H9 (cell line): ENCODE measurements at regions not wholly inside any gene's neighbourhood (a gene's known extent, or its start where the extent isn't known, plus 50 kb on each side); places are given as distances from the start of the nearest gene placed in this dataset.
A peak's percentile ranks its signal among the peaks of the same experiment; 100 is the strongest.
"Not testable (repeated sequence)": the region's sequence is repeated elsewhere in the genome, so short reads cannot be mapped to it uniquely, and the experiment has no call there.

Source experiments
- DNase-seq: peaks from one replicate; pipeline ENCODE4 v3.0.0-alpha.2; 2017
- H2AFZ ChIP-seq: one replicate; pipeline ENCODE4 v1.6.1; 2013; ENCODE audit warnings: mild to moderate bottlenecking, low read length, control low read depth, moderate library complexity
- H2AK5ac ChIP-seq: 2 replicates; pipeline ENCODE4 v1.6.1; 2013; ENCODE audit warnings: low read length, control low read depth, mixed read lengths; ENCODE audit not compliant: insufficient read length
- H2BK120ac ChIP-seq: one replicate; pipeline ENCODE4 v1.6.1; 2013; ENCODE audit warnings: low read depth, mild to moderate bottlenecking, low read length, control low read depth, inconsistent platforms; ENCODE audit not compliant: poor library complexity, severe bottlenecking
- H2BK12ac ChIP-seq: 2 replicates; pipeline ENCODE4 v1.6.1; 2013; ENCODE audit warnings: low read length, control low read depth, mixed read lengths, low read depth; ENCODE audit not compliant: insufficient read length
- H2BK15ac ChIP-seq: 2 replicates; pipeline ENCODE4 v1.6.1; 2013; ENCODE audit warnings: low read depth, low read length, control low read depth
- H2BK20ac ChIP-seq: one replicate; pipeline ENCODE4 v1.6.1; 2013; ENCODE audit warnings: low read depth, mild to moderate bottlenecking, low read length, control low read depth, inconsistent platforms; ENCODE audit not compliant: poor library complexity, severe bottlenecking
- H2BK5ac ChIP-seq: 2 replicates; pipeline ENCODE4 v1.6.1; 2013; ENCODE audit warnings: low read length, control low read depth, mixed read lengths; ENCODE audit not compliant: insufficient read length
- H3K14ac ChIP-seq: 2 replicates; pipeline ENCODE4 v1.6.1; 2013; ENCODE audit warnings: low read length, control low read depth; ENCODE audit not compliant: insufficient read depth
- H3K18ac ChIP-seq: 2 replicates; pipeline ENCODE4 v1.6.1; 2013; ENCODE audit warnings: low read depth, mild to moderate bottlenecking, mixed read lengths, low read length, control low read depth; ENCODE audit not compliant: insufficient read length
- H3K23ac ChIP-seq: 2 replicates; pipeline ENCODE4 v1.6.1; 2013; ENCODE audit warnings: low read length, control low read depth, mixed read lengths, low read depth; ENCODE audit not compliant: insufficient read length
- H3K23me2 ChIP-seq: 2 replicates; pipeline ENCODE4 v1.6.1; 2013; ENCODE audit warnings: low read depth, mild to moderate bottlenecking, mixed read lengths, low read length, control low read depth; ENCODE audit not compliant: insufficient read length, poor library complexity, severe bottlenecking
- H3K27ac ChIP-seq: 2 replicates; pipeline ENCODE4 v1.5.1; 2013; ENCODE audit warnings: low read length, control low read depth, mixed read lengths, low read depth; ENCODE audit not compliant: insufficient read length
- H3K27me3 ChIP-seq: 2 replicates; pipeline ENCODE4 v1.6.1; 2013; ENCODE audit warnings: low read length, control low read depth, inconsistent platforms; ENCODE audit not compliant: insufficient read depth
- H3K4ac ChIP-seq: 2 replicates; pipeline ENCODE4 v1.6.1; 2013; ENCODE audit warnings: low read depth, mild to moderate bottlenecking, control low read depth, inconsistent platforms, low read length, moderate library complexity
- H3K4me1 ChIP-seq: 2 replicates; pipeline ENCODE4 v1.6.1; 2013; ENCODE audit warnings: low read length, control low read depth, inconsistent platforms; ENCODE audit not compliant: insufficient read depth
- H3K4me2 ChIP-seq: 2 replicates; pipeline ENCODE4 v1.6.1; 2013; ENCODE audit warnings: low read length, control low read depth, mixed read lengths; ENCODE audit not compliant: insufficient read length, insufficient read depth
- H3K56ac ChIP-seq: 2 replicates; pipeline ENCODE4 v1.6.1; 2013; ENCODE audit warnings: low read depth, mild to moderate bottlenecking, mixed read lengths, low read length, control low read depth; ENCODE audit not compliant: insufficient read length
- H3K79me1 ChIP-seq: 2 replicates; pipeline ENCODE4 v1.6.1; 2013; ENCODE audit warnings: low read depth, mild to moderate bottlenecking, moderate library complexity, low read length, control low read depth, inconsistent platforms; ENCODE audit not compliant: insufficient read depth, poor library complexity, severe bottlenecking
- H3K79me2 ChIP-seq: 2 replicates; pipeline ENCODE4 v1.6.1; 2013; ENCODE audit warnings: low read length, control low read depth, inconsistent platforms; ENCODE audit not compliant: insufficient read depth
- H3K9ac ChIP-seq: 2 replicates; pipeline ENCODE4 v1.6.1; 2013; ENCODE audit warnings: low read length, control low read depth, mixed read lengths; ENCODE audit not compliant: insufficient read length; ENCODE audit errors: extremely low read depth
- H3K9me3 ChIP-seq: one replicate; pipeline ENCODE4 v1.6.1; 2013; ENCODE audit warnings: low read depth, low read length, inconsistent platforms; ENCODE audit not compliant: control insufficient read depth
- H3T11ph ChIP-seq: one replicate; pipeline ENCODE4 v1.6.1; 2013; ENCODE audit warnings: mild to moderate bottlenecking, low read length, control low read depth, inconsistent platforms
- H4K20me1 ChIP-seq: one replicate; pipeline ENCODE4 v1.6.1; 2013; ENCODE audit not compliant: control insufficient read depth, insufficient read length, insufficient read depth
- H4K5ac ChIP-seq: 2 replicates; pipeline ENCODE4 v1.6.1; 2013; ENCODE audit warnings: low read depth, mild to moderate bottlenecking, mixed read lengths, low read length, control low read depth; ENCODE audit not compliant: insufficient read length
- H4K8ac ChIP-seq: replicated peaks from 2 replicates; pipeline ENCODE4 v1.6.1; 2013; ENCODE audit warnings: low read length, control low read depth, mixed read lengths, low read depth; ENCODE audit not compliant: insufficient read length
- H4K91ac ChIP-seq: 2 replicates; pipeline ENCODE4 v1.6.1; 2013; ENCODE audit warnings: low read depth, mild to moderate bottlenecking, moderate library complexity, mixed read lengths, low read length, control low read depth; ENCODE audit not compliant: insufficient read length
- H3K27ac Mint-ChIP-seq, 3 experiments: 2 replicates in 2 of 3; 3 replicates in 1 of 3; pipeline ENCODE4 v1.8.0; 2020 to 2021; ENCODE audit warnings: mixed read lengths in 3 of 3, mild to moderate bottlenecking in 1 of 3, moderate library complexity in 1 of 3
- H3K27me3 Mint-ChIP-seq: 2 replicates; pipeline ENCODE4 v1.8.0; 2021; ENCODE audit warnings: low read depth, mild to moderate bottlenecking, moderate library complexity, mixed read lengths
- H3K36me3 Mint-ChIP-seq, 3 experiments: 2 replicates in 2 of 3; 3 replicates in 1 of 3; pipeline ENCODE4 v1.8.0; 2020 to 2021; ENCODE audit warnings: low read depth in 3 of 3, mixed read lengths in 3 of 3; ENCODE audit not compliant: insufficient read depth in 1 of 3
- H3K4me1 Mint-ChIP-seq, 2 experiments: 2 replicates each; pipeline ENCODE4 v1.8.0; 2020; ENCODE audit warnings: mixed read lengths in 2 of 2
- H3K4me3 Mint-ChIP-seq, 2 experiments: 2 replicates in 1 of 2; 3 replicates in 1 of 2; pipeline ENCODE4 v1.8.0; 2020 to 2021; ENCODE audit warnings: mild to moderate bottlenecking in 2 of 2, mixed read lengths in 2 of 2, moderate library complexity in 1 of 2
- H3K9me3 Mint-ChIP-seq, 2 experiments: 2 replicates in 1 of 2; 3 replicates in 1 of 2; pipeline ENCODE4 v1.8.0; 2020; ENCODE audit warnings: mild to moderate bottlenecking in 2 of 2, mixed read lengths in 2 of 2, moderate library complexity in 1 of 2
- CTCF ChIP-seq: fragments of 200-600 bp; sonication (generic); conservative IDR thresholded peaks from 3 replicates; pipeline ENCODE4 v1.8.0; 2021; ENCODE audit warnings: antibody characterized with exemption, mild to moderate bottlenecking
- WGBS: extraction: QIAGEN DNeasy Blood & Tissue Kit; methylation state at CpG from one replicate; pipeline ENCODE4 v1.1.7; 2013; ENCODE audit warnings: missing lambda C conversion rate, low lambda C conversion rate, mixed read lengths; ENCODE audit not compliant: insufficient read length; ENCODE audit errors: extremely low coverage; 5-methylcytosine and 5-hydroxymethylcytosine counted together

- Histone ChIP-seq H4K20me1 (no peaks in the 10 kb centered on the region), H3K79me2 (peaks cover 15% of the 10 kb centered on the region; the same call in 1 of the 2 replicates), H3K18ac (no peak overlapping the region), H2AK5ac (no peak overlapping the region), H3K14ac (no peak overlapping the region), H3K4me1 (no peaks in the 10 kb centered on the region; the same call in 1 of the 2 replicates), H2BK20ac (no peak overlapping the region), H3K27ac (no peak overlapping the region), H2AFZ (no peak overlapping the region), H3K9ac (no peak overlapping the region), H3K27me3 (no peaks in the 10 kb centered on the region), H3K4me2 (no peak overlapping the region), H3K56ac (no peak overlapping the region), H3K23me2 (no peaks in the 10 kb centered on the region), H3K4ac (no peak overlapping the region), H4K5ac (no peak overlapping the region), H2BK15ac (no peak overlapping the region), H3T11ph (no peak overlapping the region), H3K23ac (no peak overlapping the region), H3K9me3 (no peaks in the 10 kb centered on the region), H4K8ac (no peak overlapping the region), H4K91ac (no peak overlapping the region), H3K79me1 (peaks cover 3% of the 10 kb centered on the region), H2BK5ac (no peak overlapping the region), H2BK12ac (no peak overlapping the region), H2BK120ac (no peak overlapping the region)
- DNase-seq, result no peak
- no peak for TF ChIP-seq CTCF
- peaks cover 17 to 34% (median 27%) of the 10 kb centered on the region in 3 experiments for H3K36me3 Mint-ChIP-seq
- H3K27me3 Mint-ChIP-seq, result no peaks in the 10 kb centered on the region
- no peaks in the 10 kb centered on the region for H3K9me3 Mint-ChIP-seq
- H3K27ac Mint-ChIP-seq, result peak overlapping the region; percentile 13 to 86 (median 18); a peak in 5 of 7 replicates
- peaks cover 20 to 30% of the 10 kb centered on the region in 2 experiments for H3K4me1 Mint-ChIP-seq
- H3K4me3 Mint-ChIP-seq, result no peak overlapping the region
Observed at GRCh38 chr9:36461323-36461722, 61.3 kb upstream of the RNF38 start.

DNA sequence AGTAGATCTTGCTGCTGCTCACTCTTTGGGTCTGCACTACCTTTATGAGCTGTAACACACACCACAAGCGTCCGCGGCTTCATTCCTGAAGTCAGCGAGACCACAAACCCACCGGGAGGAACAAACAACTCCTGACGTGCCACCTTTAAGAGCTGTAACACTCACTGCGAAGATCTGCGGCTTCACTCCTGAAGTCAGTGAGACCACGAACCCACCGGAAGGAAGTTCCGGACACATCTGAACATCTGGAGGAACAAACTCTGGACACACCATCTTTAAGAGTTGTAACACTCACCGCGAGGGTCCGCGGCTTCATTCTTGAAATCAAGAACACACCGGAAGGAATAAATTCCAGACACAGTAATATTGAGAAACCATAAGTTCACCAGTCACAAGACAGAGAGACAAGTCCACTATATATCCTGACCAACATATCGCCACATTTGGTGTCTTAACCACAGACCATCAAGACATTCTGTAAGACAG, 58.4 kb upstream of the RNF38 start:
- not testable (repeated sequence) for H4K8ac ChIP-seq, H3K4me2 ChIP-seq, H4K91ac ChIP-seq, H3K56ac ChIP-seq, H3T11ph ChIP-seq, H3K9me3 Mint-ChIP-seq, H3K79me1 ChIP-seq, H2AFZ ChIP-seq, H3K23me2 ChIP-seq, H3K27ac ChIP-seq, H4K20me1 ChIP-seq, H2BK5ac ChIP-seq, H2AK5ac ChIP-seq, H3K9ac ChIP-seq, H3K27me3 Mint-ChIP-seq, DNase-seq, H2BK20ac ChIP-seq, H3K18ac ChIP-seq, H3K27me3 ChIP-seq, H3K23ac ChIP-seq, H3K9me3 ChIP-seq, H3K4me3 Mint-ChIP-seq, H4K5ac ChIP-seq, H2BK15ac ChIP-seq, H3K14ac ChIP-seq, H3K4ac ChIP-seq, H2BK12ac ChIP-seq, H3K4me1 ChIP-seq, H2BK120ac ChIP-seq
- H3K27ac Mint-ChIP-seq, result peak overlapping the region in 2 of 3 experiments; percentile 74 to 89; a peak in 3 of 7 replicates
- peaks cover 20 to 30% of the 10 kb centered on the region in 2 experiments for H3K4me1 Mint-ChIP-seq
- H3K79me2 ChIP-seq, result peaks cover 12% of the 10 kb centered on the region; the same call in 1 of the 2 replicates
- no CpG with 5 or more reads among the region's 17 CpGs for WGBS
- H3K36me3 Mint-ChIP-seq, result peaks cover 15 to 32% (median 27%) of the 10 kb centered on the region in 3 experiments
